HEK293 (cell line): ENCODE measurements at regions not wholly inside any gene's neighbourhood (a gene's known extent, or its start where the extent isn't known, plus 50 kb on each side); places are given as distances from the start of the nearest gene placed in this dataset.

Source experiments
- PRDM2 ChIP-seq: fragments of 450-650 bp; formaldehyde crosslinking; IDR thresholded peaks from 2 replicates; pipeline ENCODE4 v1.5.1; 2016; ENCODE audit warnings: missing biosample characterization, missing genetic modification characterization, borderline replicate concordance
- ZNF23 ChIP-seq: fragments of 450-650 bp; formaldehyde crosslinking; IDR thresholded peaks from 2 replicates; pipeline ENCODE4 v1.5.1; 2016; ENCODE audit warnings: missing biosample characterization, missing genetic modification characterization, borderline replicate concordance
- ZNF510 ChIP-seq: fragments of 450-650 bp; formaldehyde crosslinking; IDR thresholded peaks from 2 replicates; pipeline ENCODE4 v1.5.1; 2018; ENCODE audit warnings: mild to moderate bottlenecking, missing genetic modification characterization, missing biosample characterization; ENCODE audit not compliant: insufficient replicate concordance
- ZNF561 ChIP-seq: fragments of 450-650 bp; IDR thresholded peaks from 2 replicates; pipeline ENCODE4 v1.5.1; 2018; ENCODE audit warnings: missing biosample characterization, missing genetic modification characterization, borderline replicate concordance
- ZNF830 ChIP-seq: fragments of 450-650 bp; IDR thresholded peaks from 2 replicates; pipeline ENCODE4 v1.5.0; 2018; ENCODE audit warnings: missing biosample characterization, missing genetic modification characterization, low read depth, mild to moderate bottlenecking, moderate library complexity

DNA sequence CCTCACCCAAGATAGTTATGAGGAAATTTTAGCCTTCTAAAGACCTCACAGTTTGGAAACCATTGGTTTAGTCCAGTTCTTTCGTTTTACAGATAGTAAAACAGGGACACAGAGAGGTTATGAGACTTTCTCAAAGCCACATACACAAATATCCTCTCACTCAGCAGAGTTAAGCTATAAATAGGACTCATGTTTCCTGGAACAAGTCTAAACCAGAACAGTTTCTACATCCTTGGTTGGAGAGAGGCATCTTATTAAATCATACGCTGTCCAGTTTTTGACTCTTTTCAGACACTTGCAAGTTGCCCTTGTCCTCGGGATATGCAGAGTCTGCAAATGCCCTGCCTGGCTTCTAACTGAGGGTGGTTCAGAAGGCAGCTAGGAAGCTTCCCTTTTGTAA, 462.1 kb upstream of the DEPDC1 start:
- no peak for TF ChIP-seq ZNF23 (tag by site-specific recombination)
- no peak for TF ChIP-seq ZNF561 (tag by site-specific recombination)
- no peak for TF ChIP-seq PRDM2
- no peak for TF ChIP-seq ZNF510
- TF ChIP-seq ZNF830: no peak
